HG03457 (cell line): ENCODE measurements at regions not wholly inside any gene's neighbourhood (a gene's known extent, or its start where the extent isn't known, plus 50 kb on each side); places are given as distances from the start of the nearest gene placed in this dataset.
"Not testable (repeated sequence)": the region's sequence is repeated elsewhere in the genome, so short reads cannot be mapped to it uniquely, and the experiment has no call there.

Experiments
- ATAC-seq: cut with Tn5 transposase; IDR thresholded peaks from one replicate; pipeline ENCODE4 v1.9.1; 2021; ENCODE audit warnings: moderate number of reproducible peaks; ENCODE audit not compliant: unreplicated experiment

DNA sequence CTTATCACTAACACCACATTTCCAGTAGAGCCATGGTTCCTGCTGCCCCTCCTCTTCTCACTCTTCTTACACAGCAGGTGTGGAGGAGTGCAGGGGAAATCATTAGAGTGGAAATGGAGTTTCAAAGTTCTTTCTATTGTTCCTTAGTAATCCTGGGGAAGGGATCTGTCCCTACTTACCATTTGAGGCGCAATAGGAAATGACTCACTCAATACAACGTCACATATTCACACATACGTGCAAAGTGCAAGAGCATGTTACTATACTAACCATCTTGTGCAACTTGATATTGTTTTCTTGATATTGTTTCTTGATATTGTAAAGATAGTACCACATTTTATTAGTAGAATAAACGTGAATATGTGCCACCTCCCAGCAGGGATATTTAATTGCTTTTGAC, 1010.2 kb downstream of the DNAJB9 start:
- ATAC-seq: no peak

DNA sequence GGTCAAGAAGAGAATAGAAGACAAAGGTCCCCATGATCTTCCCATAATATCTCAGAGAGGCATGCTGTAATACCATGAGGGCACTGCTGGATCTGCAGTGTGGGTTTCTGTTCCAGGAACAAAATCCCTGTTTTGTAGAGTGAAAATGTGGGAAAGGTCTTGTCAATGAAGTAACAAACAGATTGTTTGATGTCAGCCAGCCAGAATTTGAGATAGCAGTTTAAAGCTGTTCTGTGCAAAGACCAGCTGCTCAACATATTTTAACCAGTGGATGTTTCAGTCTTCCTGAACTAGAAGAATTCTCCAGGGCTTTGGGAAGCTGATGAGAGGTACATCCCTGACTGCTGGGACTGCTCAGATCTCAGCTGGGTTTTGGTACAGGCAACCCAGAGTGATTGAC, 1012.5 kb downstream of the DNAJB9 start:
- no peak for ATAC-seq

DNA sequence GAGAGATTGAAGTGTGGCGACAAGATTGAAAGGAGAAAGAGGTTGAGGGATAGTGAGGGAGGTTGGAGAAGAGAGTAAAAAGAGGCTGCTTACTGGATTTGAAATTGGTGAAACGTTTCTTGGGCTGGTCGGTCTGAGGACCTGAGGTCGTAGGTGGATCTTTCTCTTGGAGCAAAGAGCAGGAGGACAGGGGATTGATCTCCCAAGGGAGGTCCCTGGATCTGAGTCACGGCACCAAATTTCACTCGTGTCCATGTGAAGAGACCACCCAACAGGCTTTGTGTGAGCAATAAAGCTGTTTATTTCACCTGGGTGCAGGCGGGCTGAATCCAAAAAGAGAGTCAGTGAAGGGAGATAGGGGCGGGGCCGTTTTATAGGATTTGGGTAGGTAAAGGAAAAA, 1027.3 kb downstream of the DNAJB9 start:
- not testable (repeated sequence) for ATAC-seq

DNA sequence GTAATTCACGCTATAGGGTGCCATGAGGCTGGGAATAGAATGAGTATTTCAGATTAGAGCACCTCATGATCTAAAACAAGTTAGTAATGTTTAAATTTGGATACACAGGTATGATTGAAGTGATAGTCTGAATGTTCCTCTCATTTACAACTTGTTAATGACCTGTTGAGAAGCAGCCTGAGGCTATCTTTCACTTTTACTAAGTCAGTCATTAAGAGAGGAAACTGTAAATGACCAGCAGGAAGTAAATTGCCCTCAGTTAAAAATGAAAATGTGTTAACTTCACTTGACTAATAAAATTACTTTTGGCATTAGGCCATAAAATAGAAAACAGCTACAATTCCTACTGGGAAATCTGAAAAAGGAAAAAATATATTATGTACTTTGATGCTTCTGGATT, 1042.0 kb downstream of the DNAJB9 start:
- ATAC-seq: no peak

DNA sequence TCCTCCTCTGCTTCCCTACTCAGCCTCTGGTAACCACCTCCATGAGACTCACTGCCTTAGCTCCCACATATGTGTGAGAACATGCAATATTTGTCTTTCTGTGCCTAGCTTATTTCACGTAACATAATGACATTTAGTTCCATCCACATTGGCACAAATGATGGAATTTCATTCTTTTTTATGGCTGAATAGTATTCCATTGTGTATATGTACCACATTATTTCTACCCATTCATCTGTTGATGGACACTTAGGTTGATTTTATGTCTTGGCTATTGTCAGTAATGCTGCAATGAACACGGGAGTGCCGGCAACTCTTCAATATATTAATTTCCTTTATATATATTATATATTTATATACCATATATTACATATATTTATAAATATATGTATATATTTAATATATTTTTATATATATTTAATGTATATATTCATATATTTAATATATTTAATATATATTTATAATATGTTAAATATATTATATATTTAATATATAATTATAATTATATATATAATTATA, 1046.9 kb downstream of the DNAJB9 start:
- ATAC-seq: no peak

DNA sequence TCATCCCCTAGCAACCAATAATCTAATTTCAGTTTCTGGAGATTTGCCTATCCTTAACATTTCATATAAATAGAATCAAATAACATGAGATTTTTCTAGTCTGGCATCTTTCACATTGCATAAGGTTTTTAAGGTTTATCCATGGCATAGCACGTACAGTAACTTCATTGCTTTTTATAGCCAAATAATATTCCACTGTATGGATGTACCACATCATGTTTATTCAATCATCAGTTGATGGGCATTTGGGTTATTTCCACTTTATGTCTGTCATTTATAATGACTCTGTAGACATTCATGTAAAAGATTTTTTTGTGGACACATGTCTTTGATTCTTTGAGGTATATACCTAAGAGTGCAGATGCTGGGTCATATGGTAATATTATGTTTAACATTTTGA, 1052.6 kb downstream of the DNAJB9 start:
- no peak for ATAC-seq

DNA sequence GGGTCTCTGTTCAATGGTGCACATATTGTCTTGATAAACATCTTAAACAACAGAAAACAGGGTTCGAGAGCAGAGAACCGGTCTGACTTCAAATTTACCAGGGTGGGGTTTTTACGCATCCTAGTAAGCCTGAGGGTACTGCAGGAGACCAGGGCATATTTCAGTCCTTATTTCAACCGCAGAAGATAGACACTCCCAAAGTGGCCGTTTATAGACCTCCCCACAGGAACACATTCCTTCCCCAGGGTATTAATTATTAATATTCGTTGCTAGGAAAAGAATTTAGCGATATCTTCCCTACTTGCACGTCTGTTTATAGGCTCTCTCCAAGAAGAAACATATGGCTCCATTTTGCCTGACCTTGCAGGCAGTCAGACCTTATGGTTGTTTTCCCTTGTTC, 1063.2 kb downstream of the DNAJB9 start:
- not testable (repeated sequence) for ATAC-seq

DNA sequence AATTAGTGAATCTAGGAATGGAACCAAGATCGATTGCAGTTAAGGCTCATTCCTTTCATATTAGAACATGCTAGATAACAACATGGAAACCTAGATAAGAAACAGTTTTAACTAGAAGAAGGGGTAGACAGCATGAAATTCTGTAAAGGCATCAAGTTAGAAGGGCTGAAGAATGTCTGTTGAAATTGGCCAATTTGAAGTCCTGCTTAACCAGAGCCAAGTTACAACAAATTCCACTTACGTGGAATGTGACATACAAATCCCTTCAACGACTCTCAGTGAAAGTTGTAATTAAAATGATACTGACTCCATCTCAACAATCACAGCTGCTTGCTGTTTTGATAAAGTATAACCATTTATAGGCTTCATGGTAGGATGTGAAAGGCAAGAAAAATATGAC, 1065.7 kb downstream of the DNAJB9 start:
- ATAC-seq: no peak

DNA sequence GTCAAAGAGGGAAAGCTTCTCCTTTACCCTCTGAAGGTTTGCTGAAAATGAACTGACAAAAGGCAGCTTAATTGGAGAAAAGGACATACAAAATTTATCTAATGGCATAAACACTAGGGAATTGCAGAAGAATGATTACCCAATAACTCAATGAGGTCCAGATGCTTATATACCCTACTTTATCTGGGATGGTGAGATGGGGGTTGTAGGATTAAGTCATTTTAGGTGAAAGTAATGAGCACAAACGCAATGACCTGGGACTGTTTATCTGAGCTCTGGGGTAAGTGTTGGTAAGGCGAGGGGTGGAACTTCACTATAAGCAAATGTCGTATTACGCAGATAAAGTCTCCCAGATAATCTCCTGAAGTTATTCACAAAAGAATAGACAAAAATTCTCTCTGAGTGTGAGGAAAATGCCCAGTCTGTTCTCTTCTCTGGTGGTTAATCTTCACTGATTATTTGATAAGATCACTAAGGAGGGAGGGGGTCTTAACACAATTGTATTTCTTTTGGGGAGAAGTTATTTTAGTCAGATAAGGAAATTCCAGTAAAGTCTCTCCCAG, 1067.8 kb downstream of the DNAJB9 start:
- ATAC-seq: no peak

DNA sequence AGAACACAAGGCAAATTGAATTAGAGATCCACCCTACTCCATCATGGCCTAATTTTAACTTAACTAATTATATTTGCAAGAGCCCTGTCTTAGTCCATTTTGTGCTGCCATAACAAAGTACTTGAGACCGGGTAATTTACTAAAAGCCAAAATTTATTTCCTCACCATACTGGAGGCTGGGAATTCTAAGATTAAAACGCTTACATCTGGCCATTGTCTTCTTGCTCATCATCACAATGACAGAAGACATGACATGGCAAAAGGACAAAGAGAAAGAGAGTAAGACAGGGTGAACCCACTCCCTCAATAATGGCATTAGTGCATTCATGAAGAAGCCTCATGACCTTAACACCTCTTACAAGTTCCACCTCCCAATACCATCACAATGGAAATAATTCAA, 1068.6 kb downstream of the DNAJB9 start:
- no peak for ATAC-seq

DNA sequence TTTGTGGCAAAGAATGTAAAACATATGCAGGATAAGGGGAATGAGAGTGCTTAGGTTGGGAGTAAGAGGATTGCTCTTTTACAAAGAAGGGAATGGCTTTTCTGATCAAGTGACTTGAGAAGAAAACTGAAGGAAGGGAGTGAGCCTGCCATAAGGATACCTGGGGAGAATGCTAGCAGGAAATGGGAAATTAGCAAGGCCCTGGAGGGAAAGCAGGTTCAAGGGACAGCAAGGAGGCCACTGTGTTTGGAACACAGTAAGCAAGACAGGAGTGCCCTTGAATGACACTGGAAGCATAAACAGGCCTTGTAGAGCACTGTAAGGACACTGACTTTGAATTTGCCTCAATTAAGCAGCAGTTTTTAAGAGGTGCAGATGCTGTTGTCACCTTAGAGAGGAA, 1069.9 kb downstream of the DNAJB9 start:
- no peak for ATAC-seq

DNA sequence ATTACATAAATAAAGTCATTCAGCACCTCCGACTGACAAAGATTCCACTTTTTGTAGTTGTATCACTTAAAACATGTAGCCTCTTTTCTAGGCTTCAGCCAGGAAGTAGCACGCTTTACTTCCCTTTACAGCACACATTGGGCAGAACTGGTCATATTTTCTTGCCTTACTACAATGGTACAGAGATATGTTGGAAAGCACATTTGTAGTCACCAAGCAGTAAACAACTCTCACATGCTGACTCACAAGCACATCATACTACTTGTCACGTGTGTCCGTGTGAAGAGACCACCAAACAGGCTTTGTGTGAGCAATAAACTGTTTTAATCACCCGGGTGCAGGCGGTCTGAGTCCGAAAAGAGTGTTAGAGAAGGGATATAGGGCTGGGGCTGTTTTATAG, 1071.8 kb downstream of the DNAJB9 start:
- ATAC-seq: no peak

DNA sequence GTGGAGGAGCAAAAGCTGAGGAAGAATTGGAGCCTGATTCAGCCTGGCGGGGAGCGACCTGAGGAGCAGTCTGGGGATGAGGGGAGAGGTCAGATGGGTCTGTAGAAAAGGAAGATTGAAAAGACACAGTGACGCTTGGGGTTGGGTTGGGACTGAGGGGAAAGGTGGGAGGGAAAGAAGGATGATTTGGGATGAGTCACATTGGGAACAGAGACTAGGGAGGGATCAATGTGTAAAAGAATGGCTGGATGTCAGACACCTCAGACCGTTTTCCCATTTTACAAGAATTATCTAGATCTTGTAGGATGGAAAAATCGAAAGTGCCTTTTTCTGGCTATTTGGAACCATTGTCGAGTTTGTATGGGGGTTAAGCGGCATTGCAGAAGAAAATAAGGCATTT, 1076.5 kb downstream of the DNAJB9 start:
- ATAC-seq: no peak

DNA sequence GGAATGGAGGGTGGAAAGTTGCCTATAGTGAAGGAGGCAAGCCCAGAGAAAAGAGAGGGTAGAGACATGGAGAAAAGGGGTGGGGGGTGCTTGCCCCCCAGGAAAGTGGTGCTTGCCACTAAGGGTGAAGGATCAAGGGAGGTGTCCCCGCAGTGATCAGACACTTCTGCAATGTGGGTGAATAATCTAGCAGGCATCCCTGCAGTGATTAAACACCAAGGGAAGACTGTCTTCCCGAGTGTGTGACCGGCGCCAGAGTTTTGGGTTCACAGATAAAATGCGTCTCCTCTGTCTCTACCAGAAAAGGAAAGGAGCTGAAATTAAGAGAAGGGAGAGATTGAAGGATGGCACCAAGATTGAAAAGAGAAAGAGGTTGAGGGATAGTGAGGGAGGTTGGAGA, 1076.9 kb downstream of the DNAJB9 start:
- ATAC-seq: not testable (repeated sequence)

DNA sequence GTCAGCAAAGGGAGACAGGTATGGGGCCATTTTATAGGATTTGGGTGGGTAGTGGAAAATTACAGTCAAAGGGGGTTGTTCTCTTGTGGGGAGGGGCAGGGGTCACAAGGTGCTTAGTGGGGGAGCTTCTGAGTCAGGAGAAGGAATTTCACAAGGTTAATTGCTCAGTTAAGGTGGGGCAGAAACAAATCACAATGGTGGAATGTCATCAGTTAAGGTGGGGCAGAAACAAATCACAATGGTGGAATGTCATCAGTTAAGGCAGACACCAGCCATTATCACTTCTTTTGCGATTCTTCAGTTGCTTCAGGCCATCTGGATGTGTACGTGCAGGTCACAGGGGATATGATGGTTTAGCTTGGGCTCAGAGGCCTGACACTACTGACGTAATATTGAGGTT, 1077.6 kb downstream of the DNAJB9 start:
- ATAC-seq: not testable (repeated sequence)

DNA sequence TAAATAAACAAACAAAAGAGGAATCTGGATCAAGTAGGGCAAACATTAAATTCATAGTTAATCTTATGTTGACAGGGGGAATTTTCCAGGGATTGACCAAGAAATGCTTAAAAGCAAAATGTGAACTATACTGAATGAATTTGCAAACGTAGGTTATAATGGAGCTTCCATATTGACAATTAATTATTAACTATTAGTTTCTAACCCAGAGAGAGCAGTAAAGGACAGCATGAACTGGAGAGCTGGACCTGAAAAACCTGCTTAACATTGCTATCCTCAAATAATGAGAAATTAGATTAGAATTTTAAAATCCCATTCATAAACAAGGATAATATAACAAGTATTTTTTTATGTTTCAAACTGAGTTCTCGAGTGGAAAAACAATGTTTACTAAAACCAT, 1089.6 kb downstream of the DNAJB9 start:
- ATAC-seq: no peak

DNA sequence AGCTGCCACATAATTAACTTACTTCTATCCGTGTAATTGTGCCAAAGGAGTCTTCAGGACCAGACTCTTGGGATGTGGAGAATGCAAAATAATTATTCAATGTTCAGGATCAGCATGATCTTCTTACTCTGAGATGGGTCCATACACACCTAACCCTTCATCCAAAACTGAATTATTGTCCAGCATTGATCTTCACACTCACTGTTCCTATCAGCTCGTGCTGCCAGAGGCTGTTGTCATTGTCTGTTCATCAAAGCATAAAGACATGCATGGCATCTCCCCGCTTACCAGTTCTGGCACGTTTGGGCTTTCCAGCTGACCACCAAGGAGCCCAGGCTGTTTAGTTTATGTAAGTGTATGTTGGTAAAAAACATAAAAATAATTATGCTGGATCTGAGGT, 1090.7 kb downstream of the DNAJB9 start:
- ATAC-seq: no peak

DNA sequence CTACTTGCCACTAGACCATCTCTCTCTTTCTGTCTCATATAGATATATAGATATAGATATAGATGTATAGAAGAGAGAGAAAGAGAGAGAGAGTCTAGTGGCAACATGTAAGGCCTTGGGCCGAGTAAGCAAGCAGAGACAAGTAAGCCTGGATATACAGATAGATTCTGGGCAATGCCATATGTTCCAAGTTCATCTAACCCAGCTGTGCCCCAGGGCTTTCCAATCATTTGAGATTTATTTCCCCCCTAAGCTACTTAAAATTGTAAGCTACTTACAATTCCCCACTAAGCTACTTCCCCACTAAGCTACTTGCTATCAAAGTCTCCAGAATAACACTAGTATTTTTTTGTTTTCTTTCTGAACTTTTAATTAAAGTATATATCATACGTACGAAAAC, 1094.1 kb downstream of the DNAJB9 start:
- no peak for ATAC-seq

DNA sequence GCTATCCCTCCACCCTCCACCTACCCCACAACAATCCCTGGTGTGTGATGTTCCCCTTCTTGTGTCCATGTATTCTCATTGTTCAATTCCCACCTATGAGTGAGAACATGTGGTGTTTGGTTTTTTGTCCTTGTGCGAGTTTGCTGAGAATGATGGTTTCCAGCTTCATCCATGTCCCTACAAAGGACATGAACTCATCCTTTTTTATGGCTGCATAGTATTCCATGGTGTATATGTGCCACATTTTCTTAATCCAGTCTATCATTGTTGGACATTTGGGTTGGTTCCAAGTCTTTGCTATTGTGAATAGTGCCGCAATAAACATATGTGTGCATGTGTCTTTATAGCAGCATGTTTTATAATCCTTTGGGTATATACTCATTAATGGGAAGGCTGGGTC, 1117.6 kb downstream of the DNAJB9 start:
- ATAC-seq: not testable (repeated sequence)

DNA sequence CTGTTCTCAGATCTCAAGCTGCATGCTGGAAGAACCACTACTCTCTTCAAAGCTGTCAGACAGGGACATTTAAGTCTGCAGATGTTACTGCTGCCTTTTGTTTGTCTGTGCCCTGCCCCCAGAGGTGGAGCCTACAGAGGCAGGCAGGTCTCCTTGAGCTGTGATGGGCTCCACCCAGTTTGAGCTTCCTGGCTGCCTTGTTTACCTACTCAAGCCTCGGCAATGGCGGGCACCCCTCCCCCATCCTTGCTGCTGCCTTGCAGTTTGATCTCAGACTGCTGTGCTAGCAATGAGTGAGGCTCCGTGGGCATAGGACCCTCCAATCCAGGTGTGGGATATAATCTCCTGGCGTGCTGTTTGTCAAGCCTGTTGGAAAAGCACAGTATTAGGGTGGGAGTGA, 1122.9 kb downstream of the DNAJB9 start:
- ATAC-seq: not testable (repeated sequence)

DNA sequence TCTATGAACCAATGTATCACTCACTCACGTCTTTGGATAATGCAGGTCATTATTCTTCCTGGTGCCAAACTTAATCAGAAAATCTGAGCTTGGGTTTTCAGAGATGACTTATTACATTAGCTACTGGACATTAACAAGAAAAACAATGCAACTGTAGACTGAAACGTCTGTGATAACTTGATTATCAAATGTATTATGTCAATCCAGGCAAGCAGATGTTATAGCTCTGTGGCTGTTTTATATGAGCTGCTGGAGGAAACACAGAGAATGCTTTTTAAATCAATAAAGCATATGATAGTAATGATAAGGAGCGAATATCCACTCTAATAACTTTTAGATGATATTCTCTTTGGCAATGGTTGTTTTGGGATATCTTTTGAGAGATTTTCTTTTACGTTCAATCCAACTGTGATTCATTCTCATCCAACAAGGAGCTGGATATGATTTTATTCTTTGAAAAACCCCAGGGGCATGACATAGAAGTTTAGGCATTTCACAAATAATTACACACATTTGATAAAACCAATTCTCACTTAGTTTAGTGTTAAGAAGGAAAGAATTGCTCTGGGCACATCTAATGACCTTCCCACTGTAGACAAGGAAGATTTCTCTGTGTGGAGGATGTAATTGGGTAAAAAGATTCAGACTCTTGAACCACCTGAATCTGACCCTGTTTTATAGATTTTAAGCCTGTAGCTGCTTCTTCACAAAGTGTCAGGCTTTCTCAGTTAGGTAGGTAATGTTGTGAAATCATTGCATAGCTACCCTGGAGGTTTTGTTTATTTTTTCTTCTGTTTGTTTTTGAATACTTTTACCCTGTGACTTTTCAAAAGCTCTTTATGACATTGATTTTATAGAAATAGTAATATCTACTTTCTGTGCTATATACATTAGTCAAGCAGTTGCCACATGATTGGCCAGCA, 1124.7 kb downstream of the DNAJB9 start:
- ATAC-seq: no peak

DNA sequence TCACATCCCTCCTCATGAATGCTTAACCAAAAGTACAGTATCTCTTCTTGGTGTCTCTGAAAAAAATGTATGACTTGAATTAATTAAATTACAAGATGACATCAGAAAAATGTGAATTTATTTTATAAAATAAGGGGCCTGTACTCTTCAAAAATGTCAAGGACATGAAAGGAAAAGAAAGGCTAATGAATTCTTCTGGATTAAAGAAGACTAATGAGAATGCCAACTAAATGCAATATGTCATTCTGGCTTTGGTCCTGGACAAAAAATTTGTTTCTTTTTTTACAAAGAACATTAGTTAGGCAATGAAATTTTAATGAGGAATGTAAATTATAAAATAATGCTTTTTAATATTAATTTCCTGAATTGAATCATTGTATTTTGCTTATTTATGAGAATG, 1125.7 kb downstream of the DNAJB9 start:
- ATAC-seq: no peak
